ENCODE measurements at regions not wholly inside any gene's neighbourhood (a gene's known extent, or its start where the extent isn't known, plus 50 kb on each side); places are given as distances from the start of the nearest gene placed in this dataset.

GRCh38 chr5:3080366-3080765 lies 328.9 kb upstream of the IRX2 start:
- TF ChIP-seq, protein P1, sequence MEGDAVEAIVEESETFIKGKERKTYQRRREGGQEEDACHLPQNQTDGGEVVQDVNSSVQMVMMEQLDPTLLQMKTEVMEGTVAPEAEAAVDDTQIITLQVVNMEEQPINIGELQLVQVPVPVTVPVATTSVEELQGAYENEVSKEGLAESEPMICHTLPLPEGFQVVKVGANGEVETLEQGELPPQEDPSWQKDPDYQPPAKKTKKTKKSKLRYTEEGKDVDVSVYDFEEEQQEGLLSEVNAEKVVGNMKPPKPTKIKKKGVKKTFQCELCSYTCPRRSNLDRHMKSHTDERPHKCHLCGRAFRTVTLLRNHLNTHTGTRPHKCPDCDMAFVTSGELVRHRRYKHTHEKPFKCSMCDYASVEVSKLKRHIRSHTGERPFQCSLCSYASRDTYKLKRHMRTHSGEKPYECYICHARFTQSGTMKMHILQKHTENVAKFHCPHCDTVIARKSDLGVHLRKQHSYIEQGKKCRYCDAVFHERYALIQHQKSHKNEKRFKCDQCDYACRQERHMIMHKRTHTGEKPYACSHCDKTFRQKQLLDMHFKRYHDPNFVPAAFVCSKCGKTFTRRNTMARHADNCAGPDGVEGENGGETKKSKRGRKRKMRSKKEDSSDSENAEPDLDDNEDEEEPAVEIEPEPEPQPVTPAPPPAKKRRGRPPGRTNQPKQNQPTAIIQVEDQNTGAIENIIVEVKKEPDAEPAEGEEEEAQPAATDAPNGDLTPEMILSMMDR (IDR thresholded peaks at IDR 0.05) = no peak
- TF ChIP-seq POLR2A (IDR thresholded peaks at IDR 0.05) = no peak

Data from body of pancreas (tissue), 4 donors.